ENCODE measurements at regions not wholly inside any gene's neighbourhood (a gene's known extent, or its start where the extent isn't known, plus 50 kb on each side); places are given as distances from the start of the nearest gene placed in this dataset.

GRCh38 chr4:151606061-151606460, 154.7 kb downstream of the GATB start:
- no peak for DNase-seq (ENCODE audit: low read depth)

DNA sequence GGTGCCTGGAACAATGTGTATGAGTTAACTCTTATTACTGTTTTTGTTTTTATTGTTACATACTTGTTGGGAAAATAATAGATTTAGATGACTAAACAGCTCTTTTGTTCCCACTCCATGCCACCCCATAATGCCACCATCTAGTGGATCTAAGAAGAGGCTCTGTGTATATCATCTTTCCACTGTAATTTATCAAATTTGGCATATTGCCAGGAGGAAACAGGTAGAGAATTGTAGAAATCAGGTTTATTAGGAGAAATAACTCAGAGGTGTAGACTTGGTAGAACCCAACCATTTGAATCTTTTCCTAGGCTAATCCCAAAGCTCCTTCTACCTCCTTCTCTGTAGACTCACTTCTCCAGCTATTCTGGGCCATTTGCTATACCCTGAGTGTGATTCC, 150.6 kb downstream of the GATB start:
- no peak for DNase-seq (ENCODE audit: low read depth)

GRCh38 chr4:151611960-151612359, 148.8 kb downstream of the GATB start:
- no peak for DNase-seq (ENCODE audit: low read depth)

- DNase-seq (ENCODE audit: low read depth), result no peak
Measured at GRCh38 chr4:151613290-151613689, 147.5 kb downstream of the GATB start.

DNA sequence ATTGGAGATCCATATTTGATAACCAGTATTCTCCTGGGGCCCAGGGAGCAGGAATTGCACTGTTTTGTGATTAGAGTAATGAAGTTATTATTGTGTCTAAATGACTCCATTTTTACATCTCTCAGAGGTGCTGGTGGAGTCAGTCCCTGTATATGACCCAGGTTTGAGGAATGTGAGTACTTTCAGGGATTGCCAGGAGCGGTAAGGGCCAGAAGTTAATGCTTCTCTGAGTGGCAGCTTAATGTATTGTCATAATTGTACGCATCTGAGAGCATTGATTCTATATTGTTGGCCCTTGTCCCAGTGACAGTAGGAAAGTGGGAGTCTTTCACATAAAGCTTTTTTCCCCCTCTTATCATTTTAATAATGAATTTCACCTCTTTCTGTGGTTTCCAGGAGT, 146.2 kb downstream of the GATB start:
- DNase-seq (ENCODE audit: low read depth), result no peak

- no peak for DNase-seq (ENCODE audit: low read depth)
Measured at GRCh38 chr4:151618858-151619257, 141.9 kb downstream of the GATB start.

DNA sequence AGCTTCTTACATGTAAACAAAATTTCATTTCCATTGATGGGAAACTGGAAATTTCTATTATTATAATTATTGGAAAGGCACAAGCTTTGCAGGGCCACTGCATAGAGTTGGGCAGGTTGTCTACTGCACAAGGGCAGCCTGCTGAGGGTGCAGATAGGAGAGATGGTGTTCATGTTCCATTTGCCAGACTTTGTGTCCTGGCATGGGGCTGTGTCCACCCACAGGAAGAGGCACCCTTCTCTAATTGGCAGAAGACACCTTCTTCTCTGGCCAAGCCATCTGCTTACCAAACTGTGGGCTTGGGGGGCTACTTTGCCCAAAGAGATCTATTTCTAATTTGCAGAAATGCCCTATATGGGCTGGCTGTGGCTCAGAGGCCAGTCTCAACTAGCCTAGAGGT, 140.7 kb downstream of the GATB start:
- no peak for DNase-seq (ENCODE audit: low read depth)

Measured in fibroblast of gingiva (primary cell).